ENCODE measurements at regions not wholly inside any gene's neighbourhood (a gene's known extent, or its start where the extent isn't known, plus 50 kb on each side); places are given as distances from the start of the nearest gene placed in this dataset.

DNA sequence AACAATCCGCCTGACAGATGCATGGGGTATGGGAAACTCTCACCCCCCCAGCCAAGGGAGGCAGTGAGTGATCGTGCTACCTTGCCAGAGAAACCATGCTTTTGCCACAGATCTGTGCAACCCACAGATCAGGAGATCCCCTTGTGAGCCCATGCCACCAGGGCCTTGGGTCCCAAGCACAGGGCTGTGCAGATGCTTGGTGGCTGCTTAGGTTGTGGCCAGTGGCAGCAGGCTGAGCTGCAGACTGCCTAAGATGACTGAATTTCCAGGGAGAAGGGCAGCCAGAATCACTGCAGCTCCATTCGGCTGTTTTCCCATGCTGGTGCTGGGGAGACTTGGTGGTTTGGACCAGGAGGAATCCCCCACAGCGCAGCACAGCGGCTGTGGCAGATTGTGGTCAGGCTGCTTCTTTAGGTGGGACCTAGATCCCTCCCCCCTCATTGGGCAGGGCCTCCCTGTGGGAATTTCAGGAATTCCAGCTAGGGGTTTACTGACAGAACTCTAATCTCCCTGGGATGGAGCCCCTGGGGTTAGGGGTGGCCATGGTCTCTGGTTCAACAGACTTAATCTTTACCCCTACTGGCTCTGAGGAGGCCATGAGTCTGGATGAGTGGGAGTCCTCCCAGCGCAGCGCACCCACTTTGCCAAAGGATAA is 264.6 kb upstream of the DAAM1 start:
- no peak for TF ChIP-seq CTCF (IDR thresholded peaks at IDR 0.05)
- TF ChIP-seq POLR2A (IDR thresholded peaks at IDR 0.05) = no peak

Measured in Peyer's patch (tissue), 4 donors.